Stimulated activated CD4-positive, alpha-beta T cell treated with anti-CD3 and anti-CD28 coated beads, TNF-alpha, amount 100 ng/mL, for 4 hours (primary cell): ENCODE measurements at regions not wholly inside any gene's neighbourhood (a gene's known extent, or its start where the extent isn't known, plus 50 kb on each side); places are given as distances from the start of the nearest gene placed in this dataset.

Experiments
- DNase-seq, 3 experiments: peaks; one replicate each; pipeline ENCODE4 v3.0.0-alpha.2; 2020; ENCODE audit warnings: low read depth in 3 of 3

GRCh38 chr14:98456231-98456630, 815.8 kb downstream of the BCL11B start:
- DNase-seq = no peak

- DNase-seq = no peak
These were observed 813.3 kb downstream of the BCL11B start for GRCh38 chr14:98458702-98459101.

- DNase-seq = no peak
These were observed 809.1 kb downstream of the BCL11B start for GRCh38 chr14:98462908-98463307.

DNA sequence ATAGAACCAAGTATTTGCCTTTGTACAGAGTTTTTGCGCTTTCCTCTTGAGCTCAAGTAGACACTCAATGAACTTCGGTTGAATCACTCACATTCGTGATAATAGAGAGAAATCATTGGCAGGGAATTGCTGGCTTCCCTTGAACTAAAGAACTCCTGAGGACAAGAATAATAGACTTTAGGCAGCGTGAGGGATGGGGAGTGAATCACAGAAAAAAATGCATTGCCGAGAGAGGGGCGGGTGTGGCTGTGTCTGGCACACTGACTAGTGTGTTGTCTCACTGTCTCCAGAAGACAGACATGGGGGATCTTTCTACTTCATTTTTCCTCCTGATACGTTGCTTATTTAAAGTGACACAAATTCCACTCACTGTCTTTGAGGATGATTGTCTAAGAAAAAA, 805.2 kb downstream of the BCL11B start:
- no peak for DNase-seq

GRCh38 chr14:98470663-98471062, 801.3 kb downstream of the BCL11B start:
- DNase-seq = no peak

GRCh38 chr14:98474900-98475299, 797.1 kb downstream of the BCL11B start:
- no peak for DNase-seq

DNA sequence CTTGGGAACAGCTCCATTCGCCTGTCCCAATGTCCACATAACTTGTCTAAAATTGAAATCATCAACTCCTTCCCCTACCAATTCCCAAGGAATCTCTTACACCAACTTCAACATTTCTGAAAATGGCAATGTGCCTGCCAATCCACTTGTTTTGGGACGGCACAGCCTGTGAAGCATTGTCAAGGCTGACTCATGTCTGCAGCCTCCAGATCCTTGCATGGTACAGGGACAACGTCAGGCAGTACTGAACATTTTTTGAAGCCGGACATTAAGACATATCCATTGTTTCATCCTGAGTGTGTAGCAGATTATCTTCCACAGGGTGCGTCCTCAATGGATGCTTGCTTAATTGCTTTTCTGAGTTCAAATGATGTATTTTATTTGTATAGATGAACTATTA, 794.1 kb downstream of the BCL11B start:
- DNase-seq = no peak

GRCh38 chr14:98489115-98489514, 782.9 kb downstream of the BCL11B start:
- DNase-seq = no peak

DNA sequence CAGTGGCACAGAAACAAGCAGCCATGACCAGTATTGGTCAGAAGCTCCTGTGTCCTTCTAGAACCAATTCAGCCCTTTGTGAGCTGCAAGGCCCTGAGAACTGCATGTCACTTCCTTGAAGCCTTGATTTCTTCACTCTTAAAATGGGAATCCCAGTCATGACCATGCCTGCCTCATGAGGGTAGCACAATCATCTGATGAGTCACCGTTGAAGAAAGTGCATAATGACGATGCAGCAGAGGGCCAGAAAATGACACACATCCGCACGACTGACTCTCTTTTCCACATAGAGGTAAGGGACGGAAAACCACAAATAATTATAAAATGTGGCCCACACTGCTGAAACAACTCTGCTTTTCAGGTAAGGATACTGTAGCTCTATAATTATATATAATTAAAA, 777.4 kb downstream of the BCL11B start:
- DNase-seq = no peak

DNA sequence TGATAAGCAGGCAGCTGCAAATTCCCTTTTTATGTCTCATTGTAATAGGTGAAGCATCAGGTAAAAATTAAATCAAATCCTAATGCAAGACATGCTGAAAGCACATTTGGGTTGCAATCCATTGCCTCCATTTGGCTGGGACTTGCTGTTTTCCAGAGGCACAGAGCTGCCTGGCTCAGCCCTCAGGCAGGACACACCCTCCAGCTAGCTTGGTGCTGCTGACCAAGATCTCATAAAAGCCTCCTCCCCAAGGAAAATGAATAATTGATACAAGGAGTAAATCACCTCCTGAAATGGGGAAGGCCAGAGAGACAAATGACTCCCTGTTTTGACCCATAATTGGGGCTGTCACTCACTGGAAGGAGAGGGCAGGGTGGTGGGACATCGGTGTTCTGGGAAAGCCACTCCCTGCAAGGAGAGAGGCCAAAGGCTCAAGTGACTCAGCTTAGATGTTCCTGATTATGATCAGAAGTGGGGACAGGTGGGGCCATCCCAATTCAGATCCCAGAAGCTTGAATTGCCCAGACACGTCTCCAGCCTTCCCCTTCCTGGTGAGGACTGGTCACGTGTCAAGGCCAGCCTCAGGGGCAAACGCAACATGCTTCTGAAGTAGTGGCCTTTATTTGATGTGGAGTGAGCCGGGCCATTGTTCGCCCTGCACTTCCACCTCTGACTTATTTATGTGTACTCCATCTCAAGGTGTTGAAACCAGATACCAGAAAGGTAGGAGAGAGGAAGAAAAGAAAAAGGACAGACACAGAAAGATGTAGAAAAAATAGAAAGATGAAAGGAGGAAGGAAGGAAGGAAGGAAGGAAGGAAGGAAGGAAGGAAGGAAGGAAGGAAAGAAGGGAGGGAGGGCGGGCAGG, 773.7 kb downstream of the BCL11B start:
- no peak for DNase-seq

GRCh38 chr14:98501335-98501734, 770.7 kb downstream of the BCL11B start:
- no peak for DNase-seq

DNA sequence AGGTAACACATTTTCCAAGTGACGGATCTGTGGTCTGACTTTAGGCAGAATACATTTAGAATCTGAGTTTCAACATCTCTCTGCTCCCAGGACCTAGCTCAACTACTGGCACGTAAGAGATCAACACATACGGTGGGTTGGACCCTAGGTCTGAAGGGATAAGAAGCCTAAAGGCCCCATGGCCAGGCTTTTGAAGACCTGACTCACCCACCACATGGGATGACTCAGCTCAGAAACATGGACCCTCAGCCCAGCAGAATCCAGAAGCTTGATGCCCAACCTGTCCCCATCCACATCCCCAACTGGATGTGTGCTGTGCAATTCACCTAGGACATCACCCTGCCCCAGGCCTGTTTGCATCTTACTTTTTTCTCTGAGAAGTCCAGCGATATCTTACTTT, 770.2 kb downstream of the BCL11B start:
- no peak for DNase-seq

DNA sequence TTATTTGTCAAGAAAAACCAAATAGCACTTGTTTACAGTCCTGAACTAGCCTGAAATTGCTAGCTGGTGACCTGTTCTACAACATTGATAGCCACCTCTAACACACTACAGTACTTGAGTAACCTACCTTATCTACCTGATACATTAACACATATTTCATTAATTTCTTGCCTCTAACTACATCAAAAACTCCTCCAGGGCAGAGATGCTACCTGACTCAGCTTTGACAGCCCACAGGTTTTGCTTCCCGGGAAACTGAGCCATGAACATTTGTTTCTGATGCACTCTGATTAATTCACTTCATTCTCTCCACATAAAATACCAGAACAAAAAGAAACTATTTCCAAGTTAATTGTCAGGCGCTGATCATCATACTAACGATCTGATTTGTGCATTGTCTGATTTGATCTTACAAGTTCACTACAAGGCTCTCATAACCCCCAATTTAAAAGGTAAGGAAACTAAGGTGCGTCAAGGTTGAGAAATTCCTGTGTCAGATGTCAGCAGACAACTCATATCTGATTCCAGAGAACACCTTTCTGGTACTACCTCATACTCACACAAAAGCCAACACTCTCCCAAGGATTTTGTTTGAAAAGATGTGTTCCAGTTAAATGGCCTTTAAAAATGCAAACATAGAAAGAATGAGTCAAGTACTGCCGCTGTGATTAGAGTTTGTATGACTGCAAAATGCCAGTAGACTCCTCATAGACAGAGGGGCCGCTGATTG, 768.7 kb downstream of the BCL11B start:
- no peak for DNase-seq

GRCh38 chr14:98507264-98507663, 764.7 kb downstream of the BCL11B start:
- DNase-seq = no peak

DNA sequence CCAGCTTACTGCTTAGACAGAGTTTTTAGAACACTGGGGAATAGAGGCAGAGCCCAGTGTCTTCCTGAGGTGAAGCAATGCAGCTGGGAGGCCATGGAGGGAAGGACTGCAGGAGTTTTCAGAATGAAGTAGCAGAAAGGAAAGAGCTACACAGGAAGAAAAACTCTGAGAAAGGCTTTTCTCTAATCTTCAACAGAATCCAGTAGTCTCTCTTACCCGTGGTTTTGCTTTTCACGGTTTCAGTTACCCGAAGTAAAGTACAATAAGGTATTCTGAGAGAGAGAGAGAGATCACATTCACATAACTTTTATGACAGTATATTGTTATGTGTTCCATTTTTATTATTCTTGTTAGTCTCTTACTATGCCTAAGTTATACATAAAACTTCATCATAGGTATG, 761.6 kb downstream of the BCL11B start:
- DNase-seq = no peak

DNA sequence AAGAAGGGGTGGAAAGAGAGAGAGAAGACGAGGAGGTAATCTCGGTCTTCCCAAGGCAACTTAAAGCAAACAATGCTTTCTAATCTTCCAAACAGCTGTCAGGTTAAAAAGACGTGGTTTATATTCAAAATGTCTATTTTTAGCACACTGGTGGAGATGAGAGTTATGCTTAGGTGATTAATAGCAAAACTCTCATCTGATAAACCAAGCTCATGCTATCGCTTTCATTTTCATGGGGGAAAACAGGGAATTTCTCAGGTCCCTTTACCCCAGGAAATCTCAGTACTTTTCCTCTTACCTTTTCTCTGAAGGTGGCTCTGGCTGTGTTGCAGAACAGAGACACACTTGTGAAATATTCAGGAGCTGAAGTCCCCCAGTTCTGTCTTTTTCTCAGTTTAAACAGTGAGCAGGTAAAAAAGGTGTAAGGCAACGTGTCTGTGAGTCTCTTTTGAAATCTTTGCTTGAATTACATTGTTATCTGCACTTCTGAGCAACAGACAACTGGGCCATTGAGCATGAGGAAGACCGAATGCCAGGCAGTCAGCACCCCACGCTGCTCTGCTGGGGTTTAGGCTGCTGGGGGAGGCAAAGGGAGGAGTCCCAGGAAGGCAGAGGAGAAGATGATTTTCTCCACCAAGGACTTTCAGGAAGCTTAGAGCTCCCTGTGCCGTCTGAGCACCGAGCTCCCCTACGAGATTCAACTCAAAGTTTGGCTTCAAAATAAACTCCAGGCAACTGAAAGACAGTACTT, 759.3 kb downstream of the BCL11B start:
- no peak for DNase-seq

DNA sequence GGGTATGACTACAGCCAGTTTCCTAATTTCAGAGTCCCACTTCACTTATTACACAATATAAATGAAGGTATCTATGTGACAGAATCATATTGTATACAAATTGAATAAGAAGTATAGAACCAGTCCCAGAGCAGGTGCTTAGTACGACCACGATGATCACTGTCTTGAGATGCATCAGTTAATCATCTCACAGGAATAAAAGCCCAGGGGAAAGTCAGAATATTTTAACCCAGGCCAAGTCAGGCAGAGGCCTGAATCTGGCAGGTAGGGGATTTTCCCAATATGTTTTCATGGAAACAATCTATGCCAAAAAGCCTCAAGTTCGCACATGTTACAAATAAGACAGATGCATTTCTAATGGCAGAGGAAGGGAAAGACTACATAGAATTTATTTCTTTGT, 758.4 kb downstream of the BCL11B start:
- no peak for DNase-seq

- no peak for DNase-seq
These were observed 758.0 kb downstream of the BCL11B start for GRCh38 chr14:98514016-98514415.

DNA sequence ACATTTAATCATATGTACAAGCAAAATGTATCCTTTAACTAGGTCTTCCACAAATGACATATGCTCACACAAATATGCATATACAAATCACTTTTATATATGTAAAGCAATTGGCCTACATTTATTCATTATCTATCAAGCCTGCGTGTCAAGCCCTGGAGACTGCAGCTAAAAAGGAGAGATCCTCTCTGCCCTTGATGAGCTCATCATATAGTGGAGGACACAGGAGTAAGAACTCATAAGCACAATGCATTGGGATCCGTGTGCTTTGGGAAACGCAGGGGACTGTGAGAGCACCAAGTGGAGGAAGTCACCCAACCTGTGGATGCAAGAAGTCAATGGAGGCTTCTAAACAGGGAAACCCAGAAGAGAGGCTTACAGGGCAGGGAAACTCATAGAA, 735.7 kb downstream of the BCL11B start:
- no peak for DNase-seq

DNA sequence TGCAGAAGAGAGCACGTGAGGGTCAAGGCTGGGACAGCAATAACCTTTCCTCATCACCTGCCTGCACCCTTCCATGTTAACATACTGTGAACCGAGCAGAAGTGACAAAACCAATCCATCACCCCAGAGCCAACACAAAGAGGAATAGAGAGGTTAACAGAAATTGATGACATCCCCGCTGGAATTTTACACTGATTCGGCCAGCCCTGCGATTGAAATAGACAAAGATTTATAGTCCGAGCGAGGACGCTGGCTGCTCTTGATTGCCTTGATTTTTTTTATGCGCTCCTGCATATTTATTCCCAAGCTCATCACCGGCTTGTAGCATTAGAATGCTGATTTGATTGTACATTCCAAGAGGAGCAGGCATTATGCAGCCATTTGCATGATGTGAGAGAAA, 729.7 kb downstream of the BCL11B start:
- no peak for DNase-seq

DNA sequence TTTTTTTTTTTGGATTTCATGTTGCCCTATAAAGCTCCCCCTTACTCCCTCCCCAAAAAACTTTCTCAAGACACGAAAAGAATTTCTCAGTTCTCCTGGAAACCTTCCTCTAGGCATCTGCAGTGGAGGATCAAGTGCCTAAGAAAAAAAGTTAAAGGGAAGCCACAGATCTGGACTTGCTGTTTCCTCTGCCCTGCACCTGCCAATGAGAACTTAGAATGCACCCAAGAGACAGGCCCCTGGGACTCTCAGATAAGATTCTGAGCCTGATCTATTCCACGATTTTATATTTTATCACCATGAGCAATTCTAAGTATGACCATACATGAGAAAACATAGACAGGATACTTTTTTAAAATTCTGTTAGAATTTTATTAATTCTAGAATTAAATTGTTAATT, 728.9 kb downstream of the BCL11B start:
- DNase-seq = no peak

DNA sequence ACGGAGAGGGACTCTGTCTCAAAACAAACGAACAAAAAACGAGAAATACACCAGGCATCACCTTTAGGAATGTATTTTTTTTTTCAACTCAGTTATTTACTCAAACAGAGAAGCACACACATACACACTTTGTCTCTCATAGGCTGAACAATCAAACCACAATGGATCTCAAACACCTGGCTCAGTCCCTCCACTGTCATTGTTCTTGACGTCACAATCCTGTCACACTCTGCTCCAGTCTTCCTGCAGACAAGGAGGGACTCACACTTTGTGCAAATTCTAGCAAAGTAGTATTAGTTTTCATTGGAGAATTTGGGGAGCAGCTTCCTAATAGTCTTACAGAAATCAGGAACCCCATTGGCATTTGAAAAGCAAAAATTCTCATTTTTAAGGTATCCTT, 727.8 kb downstream of the BCL11B start:
- no peak for DNase-seq

- no peak for DNase-seq
These were observed 726.8 kb downstream of the BCL11B start for GRCh38 chr14:98545181-98545580.
